Activated B cell treated with CpG ODN at 0.5 μM for 24 hours (primary cell): ENCODE measurements at regions not wholly inside any gene's neighbourhood (a gene's known extent, or its start where the extent isn't known, plus 50 kb on each side); places are given as distances from the start of the nearest gene placed in this dataset.

ENCODE experiments used
- ATAC-seq: fragments of 200-7000 bp; cut with Tn5 transposase; one replicate; pipeline ENCODE4 v1.10.0; 2021; ENCODE audit warnings: low read depth, mild to moderate bottlenecking, moderate library complexity
- CTCF ChIA-PET: fragments of 350-600 bp; sonication (Branson Sonifier 250); formaldehyde crosslinking; loops from one replicate; lab custom pipeline; 2021; ENCODE audit warnings: antibody characterized with exemption; lab: Charles Lee
- POLR2A ChIA-PET: fragments of 350-600 bp; sonication (Branson Sonifier 250); formaldehyde crosslinking; loops from one replicate; lab custom pipeline; 2021; ENCODE audit warnings: antibody characterized with exemption; lab: Charles Lee
- DNase-seq: peaks from one replicate; pipeline ENCODE4 v3.0.0; 2022
- H3K27ac Mint-ChIP-seq: one replicate; pipeline ENCODE4 v1.8.0; 2020; ENCODE audit warnings: mixed read lengths
- H3K27me3 Mint-ChIP-seq: one replicate; pipeline ENCODE4 v1.8.0; 2021; ENCODE audit warnings: mixed read lengths
- H3K36me3 Mint-ChIP-seq: one replicate; pipeline ENCODE4 v1.8.0; 2021; ENCODE audit warnings: low read depth, mixed read lengths
- H3K4me1 Mint-ChIP-seq: one replicate; pipeline ENCODE4 v1.8.0; 2021; ENCODE audit warnings: mixed read lengths
- H3K4me3 Mint-ChIP-seq: one replicate; pipeline ENCODE4 v1.8.0; 2020; ENCODE audit warnings: mild to moderate bottlenecking, mixed read lengths
- H3K9me3 Mint-ChIP-seq: one replicate; pipeline ENCODE4 v1.8.0; 2020; ENCODE audit warnings: mixed read lengths
- intact Hi-C: fragments of 100-400 bp; cut with micrococcal nuclease; formaldehyde crosslinking; loops from one replicate; pipeline ENCODE4 v1.15.1; 2024
- TF ChIP-seq, protein P1 (sequence below): fragments of 200-600 bp; IDR thresholded peaks from one replicate; pipeline ENCODE4 v1.8.0; 2022; ENCODE audit warnings: antibody characterized with exemption, mild to moderate bottlenecking

GRCh38 chr4:167602157-167602556, 367.9 kb upstream of the SPOCK3 start:
- DNase-seq (no peak), ATAC-seq (no peak)
- Mint-ChIP-seq H3K27ac (no peak overlapping the region), H3K4me3 (no peak overlapping the region), H3K36me3 (no peaks in the 10 kb centered on the region), H3K4me1 (no peaks in the 10 kb centered on the region), H3K9me3 (peaks cover 7% of the 10 kb centered on the region), H3K27me3 (no peaks in the 10 kb centered on the region)
- intact Hi-C loops = no loop called here
- TF ChIP-seq, protein P1, sequence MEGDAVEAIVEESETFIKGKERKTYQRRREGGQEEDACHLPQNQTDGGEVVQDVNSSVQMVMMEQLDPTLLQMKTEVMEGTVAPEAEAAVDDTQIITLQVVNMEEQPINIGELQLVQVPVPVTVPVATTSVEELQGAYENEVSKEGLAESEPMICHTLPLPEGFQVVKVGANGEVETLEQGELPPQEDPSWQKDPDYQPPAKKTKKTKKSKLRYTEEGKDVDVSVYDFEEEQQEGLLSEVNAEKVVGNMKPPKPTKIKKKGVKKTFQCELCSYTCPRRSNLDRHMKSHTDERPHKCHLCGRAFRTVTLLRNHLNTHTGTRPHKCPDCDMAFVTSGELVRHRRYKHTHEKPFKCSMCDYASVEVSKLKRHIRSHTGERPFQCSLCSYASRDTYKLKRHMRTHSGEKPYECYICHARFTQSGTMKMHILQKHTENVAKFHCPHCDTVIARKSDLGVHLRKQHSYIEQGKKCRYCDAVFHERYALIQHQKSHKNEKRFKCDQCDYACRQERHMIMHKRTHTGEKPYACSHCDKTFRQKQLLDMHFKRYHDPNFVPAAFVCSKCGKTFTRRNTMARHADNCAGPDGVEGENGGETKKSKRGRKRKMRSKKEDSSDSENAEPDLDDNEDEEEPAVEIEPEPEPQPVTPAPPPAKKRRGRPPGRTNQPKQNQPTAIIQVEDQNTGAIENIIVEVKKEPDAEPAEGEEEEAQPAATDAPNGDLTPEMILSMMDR = no peak
- ChIA-PET CTCF (no interaction called here), POLR2A (interaction anchor here (0.6 kb wide), 1 partner anchor 49 kb away, joined by 7 read pairs; no protein-coding TSS in a partner anchor)

DNA sequence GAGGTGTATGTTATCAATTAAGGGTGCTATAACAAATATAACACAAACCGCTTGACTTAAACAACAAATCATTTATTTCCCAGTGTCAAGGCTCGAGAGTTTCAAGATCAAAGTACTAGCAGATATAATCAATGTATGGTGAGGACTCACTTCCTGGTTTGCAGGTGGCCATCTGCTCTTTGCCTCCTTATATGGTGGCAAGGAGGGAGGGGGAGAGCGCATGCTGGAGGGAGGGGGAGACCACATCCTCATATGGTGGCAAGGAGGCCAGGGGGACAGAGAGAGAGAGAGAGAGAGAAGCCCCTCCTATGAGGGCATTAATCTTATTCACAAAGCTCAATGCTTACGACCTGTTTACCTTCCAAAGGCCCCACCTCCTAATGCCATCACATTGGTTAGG, 372.3 kb upstream of the SPOCK3 start:
- Mint-ChIP-seq H3K27ac (no peak overlapping the region), H3K4me3 (no peak overlapping the region), H3K27me3 (no peaks in the 10 kb centered on the region), H3K4me1 (no peaks in the 10 kb centered on the region), H3K9me3 (peaks cover 4% of the 10 kb centered on the region), H3K36me3 (no peaks in the 10 kb centered on the region)
- ChIA-PET POLR2A (no interaction called here), CTCF (no interaction called here)
- ATAC-seq (no peak), DNase-seq (no peak)
- intact Hi-C loops = no loop called here
- TF ChIP-seq, protein P1 = no peak

DNA sequence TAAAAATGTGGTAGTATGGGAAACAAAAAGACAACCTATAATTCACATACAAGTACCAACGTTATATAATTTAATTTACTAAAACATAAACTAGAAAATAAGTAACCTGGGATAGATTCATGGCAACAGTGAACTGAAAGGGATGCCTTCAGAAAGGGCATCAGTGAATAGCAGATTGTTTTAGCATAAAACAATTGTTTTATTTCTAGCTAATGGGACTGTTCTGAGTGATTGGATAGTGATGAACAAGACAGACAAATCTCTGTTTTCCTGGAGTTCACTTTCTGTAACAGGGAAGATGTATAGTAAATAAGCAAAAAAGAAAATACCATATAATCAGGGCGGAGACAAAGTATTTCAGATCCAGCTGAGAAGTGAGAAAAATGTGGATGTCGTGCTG, 379.1 kb upstream of the SPOCK3 start:
- no peak for DNase-seq
- CTCF ChIA-PET = no interaction called here
- Mint-ChIP-seq H3K27me3 (no peaks in the 10 kb centered on the region), H3K4me1 (no peaks in the 10 kb centered on the region), H3K4me3 (no peak overlapping the region), H3K9me3 (peaks cover 5% of the 10 kb centered on the region), H3K27ac (no peak overlapping the region), H3K36me3 (no peaks in the 10 kb centered on the region)
- no peak for ATAC-seq
- POLR2A ChIA-PET = no interaction called here
- TF ChIP-seq, protein P1 = no peak
- intact Hi-C loops = no loop called here

DNA sequence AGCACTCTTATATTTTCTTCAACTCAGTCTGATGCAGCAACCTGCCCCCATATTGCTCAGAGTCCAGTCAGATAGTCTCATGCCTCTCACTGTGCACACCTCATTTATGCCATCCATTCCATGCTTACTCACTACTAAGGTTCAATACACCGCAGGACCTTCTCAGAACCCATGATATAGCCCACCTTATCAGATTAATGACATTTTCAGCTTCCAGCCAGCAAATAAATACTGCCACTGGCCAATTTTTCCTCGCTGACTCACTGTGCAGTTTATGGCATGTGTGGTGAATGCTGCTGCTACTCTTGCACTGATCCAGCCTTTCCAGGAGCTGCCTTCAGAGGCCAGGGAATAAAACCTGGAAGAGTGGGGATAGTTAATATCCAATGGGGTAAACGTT, 380.6 kb upstream of the SPOCK3 start:
- no peak overlapping the region for H3K4me3 Mint-ChIP-seq
- H3K27me3 Mint-ChIP-seq = no peaks in the 10 kb centered on the region
- no peak for DNase-seq
- intact Hi-C loops = no loop called here
- TF ChIP-seq, protein P1 = no peak
- ChIA-PET CTCF (no interaction called here), POLR2A (no interaction called here)
- H3K36me3 Mint-ChIP-seq = no peaks in the 10 kb centered on the region
- no peaks in the 10 kb centered on the region for H3K4me1 Mint-ChIP-seq
- no peak overlapping the region for H3K27ac Mint-ChIP-seq
- no peak for ATAC-seq
- H3K9me3 Mint-ChIP-seq = peaks cover 3% of the 10 kb centered on the region

DNA sequence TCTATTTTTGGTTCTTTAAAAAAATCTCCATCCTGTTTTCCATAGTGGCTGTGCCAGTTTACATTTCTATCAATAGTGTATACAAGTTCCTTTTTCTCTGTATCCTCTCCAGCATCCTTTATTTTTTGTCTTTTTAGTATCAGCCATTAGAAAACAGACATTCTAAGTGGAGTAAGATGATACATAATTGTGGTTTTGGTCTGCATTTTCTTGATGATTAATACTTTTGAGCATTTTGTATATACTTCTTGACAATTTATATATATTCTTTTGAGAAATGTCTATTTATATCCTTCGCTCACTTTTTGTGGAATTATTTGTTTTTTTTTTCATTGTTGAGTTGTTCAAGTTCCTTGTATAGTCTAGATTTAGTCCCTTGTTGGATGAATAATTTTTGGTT, 382.2 kb upstream of the SPOCK3 start:
- ATAC-seq (no peak), DNase-seq (no peak)
- Mint-ChIP-seq H3K4me3 (no peak overlapping the region), H3K27me3 (no peaks in the 10 kb centered on the region), H3K4me1 (no peaks in the 10 kb centered on the region), H3K36me3 (no peaks in the 10 kb centered on the region), H3K27ac (no peak overlapping the region), H3K9me3 (peaks cover 3% of the 10 kb centered on the region)
- CTCF ChIA-PET = no interaction called here
- intact Hi-C loops = no loop called here
- TF ChIP-seq, protein P1 = no peak
- POLR2A ChIA-PET = no interaction called here
